HEK293T (cell line): ENCODE measurements at regions not wholly inside any gene's neighbourhood (a gene's known extent, or its start where the extent isn't known, plus 50 kb on each side); places are given as distances from the start of the nearest gene placed in this dataset.

Experiments used
- CTCF ChIA-PET: fragments of 350-600 bp; formaldehyde crosslinking; extraction: SDS; loops from one replicate; lab custom pipeline; 2021; ENCODE audit warnings: antibody characterized with exemption, inconsistent platforms; lab: Yijun Ruan, JAX
- POLR2A ChIA-PET: fragments of 350-600 bp; formaldehyde crosslinking; extraction: SDS; loops from one replicate; lab custom pipeline; 2020; ENCODE audit warnings: antibody characterized with exemption, inconsistent platforms; lab: Yijun Ruan, JAX
- DNase-seq: peaks from one replicate; pipeline ENCODE4 v3.0.0; 2012; ENCODE audit warnings: mixed read lengths; ENCODE audit errors: extremely low spot score
- ARNT ChIP-seq: fragments of 450-650 bp; IDR thresholded peaks from 2 replicates; pipeline ENCODE4 v1.6.1; 2017; ENCODE audit warnings: mild to moderate bottlenecking
- BHLHE40 ChIP-seq: fragments of 450-650 bp; IDR thresholded peaks from 2 replicates; pipeline ENCODE4 v1.6.1; 2016; ENCODE audit warnings: mild to moderate bottlenecking, moderate library complexity, borderline replicate concordance
- CTBP1 ChIP-seq: fragments of 450-650 bp; IDR thresholded peaks from 2 replicates; pipeline ENCODE4 v1.6.1; 2016; ENCODE audit warnings: borderline replicate concordance
- ELF4 ChIP-seq: fragments of 450-650 bp; IDR thresholded peaks from 2 replicates; pipeline ENCODE4 v1.6.1; 2017; ENCODE audit warnings: antibody characterized with exemption
- FOXA1 ChIP-seq: fragments of 450-650 bp; IDR thresholded peaks from 2 replicates; pipeline ENCODE4 v1.6.1; 2016; ENCODE audit warnings: mild to moderate bottlenecking
- FOXK2 ChIP-seq: fragments of 450-650 bp; IDR thresholded peaks from 2 replicates; pipeline ENCODE4 v1.6.1; 2016; ENCODE audit warnings: mild to moderate bottlenecking
- FOXM1 ChIP-seq: fragments of 450-650 bp; IDR thresholded peaks from 2 replicates; pipeline ENCODE4 v1.6.1; 2017; ENCODE audit warnings: mild to moderate bottlenecking, borderline replicate concordance
- HDGF ChIP-seq: fragments of 450-650 bp; IDR thresholded peaks from 2 replicates; pipeline ENCODE4 v1.6.1; 2017; ENCODE audit warnings: antibody characterized with exemption, borderline replicate concordance
- L3MBTL2 ChIP-seq: fragments of 450-650 bp; conservative IDR thresholded peaks from 2 replicates; pipeline ENCODE4 v1.6.1; 2016; ENCODE audit warnings: mild to moderate bottlenecking
- LEF1 ChIP-seq: fragments of 450-650 bp; IDR thresholded peaks from 2 replicates; pipeline ENCODE4 v1.6.1; 2017; ENCODE audit warnings: mild to moderate bottlenecking, borderline replicate concordance
- NFRKB ChIP-seq: fragments of 450-650 bp; IDR thresholded peaks from 2 replicates; pipeline ENCODE4 v1.6.1; 2016; ENCODE audit warnings: mild to moderate bottlenecking, moderate library complexity
- SP1 ChIP-seq: fragments of 450-650 bp; IDR thresholded peaks from 2 replicates; pipeline ENCODE4 v1.6.1; 2017
- SUZ12 ChIP-seq: fragments of 450-650 bp; IDR thresholded peaks from 2 replicates; pipeline ENCODE4 v1.6.1; 2016; ENCODE audit warnings: mild to moderate bottlenecking
- TARDBP ChIP-seq: fragments of 450-650 bp; IDR thresholded peaks from 2 replicates; pipeline ENCODE4 v1.6.1; 2016
- ZNF384 ChIP-seq: fragments of 450-650 bp; IDR thresholded peaks from 2 replicates; pipeline ENCODE4 v1.6.1; 2016
- TF ChIP-seq, protein P1 (sequence below): fragments of 450-650 bp; IDR thresholded peaks from 2 replicates; pipeline ENCODE4 v1.6.1; 2016

DNA sequence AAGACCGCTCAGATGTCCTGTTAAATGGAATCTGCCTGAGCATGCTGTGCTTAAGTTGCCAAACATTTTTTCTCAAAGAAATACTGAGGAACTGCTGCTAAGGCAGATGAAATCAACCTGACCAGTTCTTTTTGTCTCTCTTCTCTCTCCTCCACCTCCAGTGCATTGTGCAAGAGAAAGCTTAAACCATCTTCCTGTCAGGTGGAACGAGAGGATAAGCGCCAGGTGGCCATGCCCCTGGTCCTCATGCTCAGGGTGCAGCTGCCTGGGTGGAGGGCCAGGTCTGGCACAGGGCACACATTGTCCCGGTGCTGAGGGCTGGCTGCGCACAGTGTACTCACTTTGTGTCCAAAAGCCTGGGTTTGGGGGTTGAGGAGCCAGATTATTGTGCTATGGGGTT is 176.2 kb upstream of the TP63 start:
- ChIA-PET POLR2A (no interaction called here), CTCF (no interaction called here)
- TF ChIP-seq FOXM1 (no peak), HDGF (no peak), NFRKB (no peak), LEF1 (no peak), FOXA1 (no peak), ARNT (no peak), CTBP1 (no peak), BHLHE40 (no peak), FOXK2 (no peak), SUZ12 (no peak), ZNF384 (no peak), L3MBTL2 (no peak), ELF4 (no peak), SP1 (no peak)
- TF ChIP-seq, protein P1, sequence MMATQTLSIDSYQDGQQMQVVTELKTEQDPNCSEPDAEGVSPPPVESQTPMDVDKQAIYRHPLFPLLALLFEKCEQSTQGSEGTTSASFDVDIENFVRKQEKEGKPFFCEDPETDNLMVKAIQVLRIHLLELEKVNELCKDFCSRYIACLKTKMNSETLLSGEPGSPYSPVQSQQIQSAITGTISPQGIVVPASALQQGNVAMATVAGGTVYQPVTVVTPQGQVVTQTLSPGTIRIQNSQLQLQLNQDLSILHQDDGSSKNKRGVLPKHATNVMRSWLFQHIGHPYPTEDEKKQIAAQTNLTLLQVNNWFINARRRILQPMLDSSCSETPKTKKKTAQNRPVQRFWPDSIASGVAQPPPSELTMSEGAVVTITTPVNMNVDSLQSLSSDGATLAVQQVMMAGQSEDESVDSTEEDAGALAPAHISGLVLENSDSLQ: no peak
- no peak for DNase-seq

DNA sequence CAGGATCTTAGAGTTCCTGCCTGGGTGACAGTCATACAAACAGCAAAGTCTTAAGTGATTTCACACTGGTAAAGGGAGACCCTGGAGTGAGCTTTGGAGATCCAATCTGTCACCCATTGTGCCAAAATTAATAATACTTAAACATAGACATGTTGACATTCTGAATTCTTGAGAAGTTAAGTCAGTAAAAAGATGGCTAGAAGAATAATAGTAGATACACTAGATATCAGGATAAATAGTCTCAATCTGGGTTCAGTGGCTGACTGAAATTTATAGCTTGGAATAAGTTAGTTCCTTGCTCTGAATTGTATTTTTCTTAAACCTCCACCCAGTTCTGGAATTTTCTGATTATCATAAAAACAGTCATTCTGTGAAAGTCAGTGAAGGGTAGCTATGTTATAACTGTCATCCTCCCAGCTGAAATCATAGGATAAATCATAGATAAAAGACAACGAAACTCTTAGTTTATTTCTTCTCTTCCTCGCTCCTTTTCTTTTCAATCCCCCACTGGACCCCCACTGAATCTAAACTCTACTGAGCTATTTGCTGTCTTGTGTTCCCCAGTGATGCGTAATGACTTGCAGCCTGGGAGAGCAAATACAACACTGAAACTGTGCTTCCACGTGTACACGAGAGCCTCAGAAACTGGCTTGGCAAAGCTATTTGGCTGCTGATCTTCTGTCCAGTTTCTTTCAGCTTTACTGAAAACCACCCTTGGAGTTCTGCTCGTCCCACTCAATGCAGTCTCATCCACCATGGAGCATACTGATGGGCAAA is 175.4 kb upstream of the TP63 start:
- no peak for TF ChIP-seq FOXK2
- no peak for TF ChIP-seq LEF1
- TF ChIP-seq NFRKB: no peak
- no peak for TF ChIP-seq ELF4
- TF ChIP-seq ARNT: no peak
- no peak for TF ChIP-seq BHLHE40
- no peak for TF ChIP-seq FOXA1
- TF ChIP-seq TARDBP: no peak
- no peak for TF ChIP-seq CTBP1
- TF ChIP-seq SUZ12: no peak
- no peak for TF ChIP-seq SP1
- TF ChIP-seq, protein P1: no peak
- TF ChIP-seq ZNF384: no peak
- no peak for TF ChIP-seq HDGF
- TF ChIP-seq FOXM1: no peak
- TF ChIP-seq L3MBTL2: no peak
- DNase-seq: no peak
- ChIA-PET CTCF (interaction anchor here (0.6 kb wide), 1 partner anchor 52 kb away, joined by 3 read pairs; no protein-coding TSS in a partner anchor), POLR2A (no interaction called here)

DNA sequence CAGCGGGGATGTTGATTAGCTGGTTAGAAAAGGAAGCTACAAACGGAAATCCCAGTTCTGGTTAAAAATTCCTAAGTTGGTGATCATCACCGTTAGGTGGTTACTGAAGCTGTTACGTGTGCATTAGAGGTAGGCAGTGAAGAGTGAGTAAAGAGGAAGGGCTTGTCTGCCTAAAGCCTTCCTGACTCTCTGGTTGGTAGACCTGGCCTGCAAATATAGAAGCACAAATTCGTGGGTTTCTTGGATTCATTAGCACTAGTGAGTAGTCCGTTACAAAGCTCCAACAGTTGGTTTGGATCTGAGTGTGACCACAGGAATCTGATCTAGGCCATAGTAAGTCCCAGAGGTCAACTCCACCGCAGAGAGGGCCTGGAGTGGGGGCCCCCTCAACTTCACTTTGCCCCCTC is 174.0 kb upstream of the TP63 start:
- POLR2A ChIA-PET: no interaction called here
- TF ChIP-seq FOXA1 (no peak), LEF1 (no peak), HDGF (no peak), NFRKB (no peak), BHLHE40 (no peak), SP1 (no peak), CTBP1 (no peak), L3MBTL2 (no peak), ZNF384 (no peak), SUZ12 (no peak), ELF4 (no peak), ARNT (no peak), TARDBP (no peak), FOXM1 (no peak), FOXK2 (no peak)
- TF ChIP-seq, protein P1: no peak
- CTCF ChIA-PET: no interaction called here
- no peak for DNase-seq

DNA sequence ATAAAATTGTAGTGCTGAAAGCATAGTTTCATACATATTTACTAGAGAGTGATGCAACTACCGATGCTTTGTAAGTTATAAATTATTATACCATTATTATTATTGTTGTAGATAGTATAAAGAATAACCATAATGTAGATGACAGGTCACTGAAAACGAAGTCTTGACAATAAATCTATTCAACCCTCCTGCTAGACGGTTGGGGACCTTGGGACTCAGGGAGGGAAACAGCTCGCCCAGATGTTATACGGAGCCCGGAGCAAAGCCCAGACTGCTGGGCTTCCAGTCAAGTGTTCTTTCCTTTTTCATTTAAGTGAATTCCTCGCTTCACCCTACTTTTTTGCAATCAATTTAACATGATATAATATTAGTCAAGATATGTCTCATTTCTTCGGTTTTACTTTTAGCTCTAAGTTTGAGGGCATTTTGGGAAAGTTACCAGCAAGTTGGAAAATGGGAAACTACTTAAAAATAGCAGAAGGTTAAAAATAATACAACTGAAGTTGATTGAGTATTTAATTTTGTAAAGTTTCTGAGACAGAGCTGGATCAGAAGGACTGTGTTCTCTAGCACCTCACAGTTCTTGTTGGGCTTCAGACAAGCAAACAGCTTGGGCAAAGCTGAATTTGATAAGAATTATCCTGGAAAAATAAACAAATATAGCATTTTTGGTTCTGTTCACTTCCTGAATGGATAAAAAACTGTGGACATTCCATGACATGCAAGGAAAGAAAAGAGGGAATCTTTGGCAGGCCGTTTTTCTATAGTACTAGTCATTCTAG is 173.4 kb upstream of the TP63 start:
- CTCF ChIA-PET: no interaction called here
- no peak for DNase-seq
- POLR2A ChIA-PET: no interaction called here
- TF ChIP-seq FOXM1 (no peak), L3MBTL2 (no peak), SP1 (no peak)

DNA sequence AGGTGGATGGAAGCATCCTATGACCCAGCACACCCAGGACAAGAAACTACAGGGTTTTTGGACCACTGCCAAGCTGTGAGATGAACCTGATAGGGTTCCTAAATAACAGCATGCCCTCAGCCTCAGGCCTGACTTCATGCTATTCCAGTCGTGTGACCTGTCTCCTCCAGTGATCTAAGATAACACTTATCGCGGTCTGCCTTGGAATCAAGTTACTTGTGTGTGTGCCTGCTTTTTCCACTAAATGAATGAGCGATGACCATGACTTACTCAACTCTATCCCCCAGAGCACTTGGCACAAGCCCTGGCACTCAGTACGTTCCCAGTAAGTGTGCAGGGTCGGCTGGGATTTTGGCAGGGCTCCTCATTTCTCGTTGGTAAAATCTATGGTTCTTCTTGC is 172.7 kb upstream of the TP63 start:
- TF ChIP-seq HDGF: no peak
- TF ChIP-seq ARNT: peak; percentile 69; the same call in 1 of the 2 replicates
- no peak for TF ChIP-seq SUZ12
- TF ChIP-seq LEF1: no peak
- TF ChIP-seq CTBP1: peak; percentile 22; the same call in 1 of the 2 replicates
- TF ChIP-seq BHLHE40: no peak
- peak; percentile 47 for DNase-seq
- CTCF ChIA-PET: no interaction called here
- POLR2A ChIA-PET: no interaction called here

DNA sequence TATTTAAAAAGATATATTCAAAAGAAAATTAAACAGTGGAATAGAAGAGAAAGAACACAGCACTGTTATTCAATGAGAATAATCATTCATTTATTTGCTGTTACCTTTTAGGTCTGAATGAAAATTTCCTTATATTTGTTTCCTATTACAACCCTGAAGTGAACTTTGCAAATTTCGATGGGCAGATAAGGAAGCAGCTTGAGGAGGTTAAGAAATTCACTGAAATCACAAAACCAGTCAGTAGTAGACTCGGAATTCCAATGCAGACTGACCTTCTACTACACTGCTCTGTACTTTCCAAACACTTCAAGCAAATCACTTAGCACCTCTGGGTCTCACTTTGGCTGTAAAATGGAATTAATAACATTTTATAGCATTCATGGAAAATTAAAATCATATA is 172.0 kb upstream of the TP63 start:
- no peak for DNase-seq
- CTCF ChIA-PET: no interaction called here
- POLR2A ChIA-PET: interaction anchor here (0.9 kb wide), 1 partner anchor 12 kb away, joined by 3 read pairs; no protein-coding TSS in a partner anchor
- no peak for TF ChIP-seq NFRKB
- TF ChIP-seq FOXM1: no peak
- no peak for TF ChIP-seq L3MBTL2
- TF ChIP-seq BHLHE40: no peak
- TF ChIP-seq ZNF384: no peak
- TF ChIP-seq TARDBP: no peak
- TF ChIP-seq CTBP1: no peak
- no peak for TF ChIP-seq ELF4
- no peak for TF ChIP-seq SUZ12
- TF ChIP-seq, protein P1: no peak
- no peak for TF ChIP-seq LEF1
- TF ChIP-seq HDGF: no peak
- no peak for TF ChIP-seq SP1
- TF ChIP-seq FOXA1: no peak
- TF ChIP-seq FOXK2: no peak
- no peak for TF ChIP-seq ARNT
